GM21447 (cell line): ENCODE measurements at regions not wholly inside any gene's neighbourhood (a gene's known extent, or its start where the extent isn't known, plus 50 kb on each side); places are given as distances from the start of the nearest gene placed in this dataset.
"Not testable (repeated sequence)": the region's sequence is repeated elsewhere in the genome, so short reads cannot be mapped to it uniquely, and the experiment has no call there.

Experiments used
- ATAC-seq: cut with Tn5 transposase; IDR thresholded peaks from one replicate; pipeline ENCODE4 v1.9.1; 2021; ENCODE audit not compliant: unreplicated experiment

GRCh38 chr1:219324171-219324570 is 150.5 kb downstream of the LYPLAL1 start:
- no peak for ATAC-seq

GRCh38 chr1:219323426-219323825 is 149.7 kb downstream of the LYPLAL1 start:
- no peak for ATAC-seq

GRCh38 chr1:219322766-219323165 is 149.1 kb downstream of the LYPLAL1 start:
- no peak for ATAC-seq

GRCh38 chr1:219320563-219320962 is 146.9 kb downstream of the LYPLAL1 start:
- not testable (repeated sequence) for ATAC-seq

GRCh38 chr1:219318826-219319225 is 145.1 kb downstream of the LYPLAL1 start:
- no peak for ATAC-seq

- peak; percentile 82 for ATAC-seq
Observed at GRCh38 chr1:219317762-219318353, 144.2 kb downstream of the LYPLAL1 start.

GRCh38 chr1:219316066-219316465 is 142.4 kb downstream of the LYPLAL1 start:
- no peak for ATAC-seq

GRCh38 chr1:219313961-219314360 is 140.3 kb downstream of the LYPLAL1 start:
- no peak for ATAC-seq

GRCh38 chr1:219312967-219313366 is 139.3 kb downstream of the LYPLAL1 start:
- no peak for ATAC-seq

GRCh38 chr1:219310181-219310728 is 136.6 kb downstream of the LYPLAL1 start:
- ATAC-seq, result no peak

GRCh38 chr1:219308367-219308766 is 134.7 kb downstream of the LYPLAL1 start:
- no peak for ATAC-seq

GRCh38 chr1:219304227-219305226 is 130.8 kb downstream of the LYPLAL1 start:
- ATAC-seq, result no peak

- ATAC-seq, result no peak
Observed at GRCh38 chr1:219302697-219303096, 129.0 kb downstream of the LYPLAL1 start.

- ATAC-seq, result no peak
Observed at GRCh38 chr1:219299420-219299819, 125.7 kb downstream of the LYPLAL1 start.

GRCh38 chr1:219298571-219299148 is 125.0 kb downstream of the LYPLAL1 start:
- ATAC-seq, result no peak

- no peak for ATAC-seq
Observed at GRCh38 chr1:219296430-219297355, 123.0 kb downstream of the LYPLAL1 start.

- ATAC-seq, result no peak
Observed at GRCh38 chr1:219294251-219294650, 120.6 kb downstream of the LYPLAL1 start.

GRCh38 chr1:219293410-219293809 is 119.7 kb downstream of the LYPLAL1 start:
- no peak for ATAC-seq

GRCh38 chr1:219292999-219293398 is 119.3 kb downstream of the LYPLAL1 start:
- ATAC-seq, result no peak

GRCh38 chr1:219292341-219292740 is 118.7 kb downstream of the LYPLAL1 start:
- ATAC-seq, result no peak
